H9 (cell line): ENCODE measurements at regions not wholly inside any gene's neighbourhood (a gene's known extent, or its start where the extent isn't known, plus 50 kb on each side); places are given as distances from the start of the nearest gene placed in this dataset.

Experiments used
- DNase-seq: peaks from one replicate; pipeline ENCODE4 v3.0.0-alpha.2; 2017
- H2AFZ ChIP-seq: one replicate; pipeline ENCODE4 v1.6.1; 2013; ENCODE audit warnings: mild to moderate bottlenecking, low read length, control low read depth, moderate library complexity
- H2AK5ac ChIP-seq: 2 replicates; pipeline ENCODE4 v1.6.1; 2013; ENCODE audit warnings: low read length, control low read depth, mixed read lengths; ENCODE audit not compliant: insufficient read length
- H2BK120ac ChIP-seq: one replicate; pipeline ENCODE4 v1.6.1; 2013; ENCODE audit warnings: low read depth, mild to moderate bottlenecking, low read length, control low read depth, inconsistent platforms; ENCODE audit not compliant: poor library complexity, severe bottlenecking
- H2BK12ac ChIP-seq: 2 replicates; pipeline ENCODE4 v1.6.1; 2013; ENCODE audit warnings: low read length, control low read depth, mixed read lengths, low read depth; ENCODE audit not compliant: insufficient read length
- H2BK15ac ChIP-seq: 2 replicates; pipeline ENCODE4 v1.6.1; 2013; ENCODE audit warnings: low read depth, low read length, control low read depth
- H2BK20ac ChIP-seq: one replicate; pipeline ENCODE4 v1.6.1; 2013; ENCODE audit warnings: low read depth, mild to moderate bottlenecking, low read length, control low read depth, inconsistent platforms; ENCODE audit not compliant: poor library complexity, severe bottlenecking
- H2BK5ac ChIP-seq: 2 replicates; pipeline ENCODE4 v1.6.1; 2013; ENCODE audit warnings: low read length, control low read depth, mixed read lengths; ENCODE audit not compliant: insufficient read length
- H3K14ac ChIP-seq: 2 replicates; pipeline ENCODE4 v1.6.1; 2013; ENCODE audit warnings: low read length, control low read depth; ENCODE audit not compliant: insufficient read depth
- H3K18ac ChIP-seq: 2 replicates; pipeline ENCODE4 v1.6.1; 2013; ENCODE audit warnings: low read depth, mild to moderate bottlenecking, mixed read lengths, low read length, control low read depth; ENCODE audit not compliant: insufficient read length
- H3K23ac ChIP-seq: 2 replicates; pipeline ENCODE4 v1.6.1; 2013; ENCODE audit warnings: low read length, control low read depth, mixed read lengths, low read depth; ENCODE audit not compliant: insufficient read length
- H3K23me2 ChIP-seq: 2 replicates; pipeline ENCODE4 v1.6.1; 2013; ENCODE audit warnings: low read depth, mild to moderate bottlenecking, mixed read lengths, low read length, control low read depth; ENCODE audit not compliant: insufficient read length, poor library complexity, severe bottlenecking
- H3K27ac ChIP-seq: 2 replicates; pipeline ENCODE4 v1.5.1; 2013; ENCODE audit warnings: low read length, control low read depth, mixed read lengths, low read depth; ENCODE audit not compliant: insufficient read length
- H3K27me3 ChIP-seq: 2 replicates; pipeline ENCODE4 v1.6.1; 2013; ENCODE audit warnings: low read length, control low read depth, inconsistent platforms; ENCODE audit not compliant: insufficient read depth
- H3K4ac ChIP-seq: 2 replicates; pipeline ENCODE4 v1.6.1; 2013; ENCODE audit warnings: low read depth, mild to moderate bottlenecking, control low read depth, inconsistent platforms, low read length, moderate library complexity
- H3K4me1 ChIP-seq: 2 replicates; pipeline ENCODE4 v1.6.1; 2013; ENCODE audit warnings: low read length, control low read depth, inconsistent platforms; ENCODE audit not compliant: insufficient read depth
- H3K4me2 ChIP-seq: 2 replicates; pipeline ENCODE4 v1.6.1; 2013; ENCODE audit warnings: low read length, control low read depth, mixed read lengths; ENCODE audit not compliant: insufficient read length, insufficient read depth
- H3K56ac ChIP-seq: 2 replicates; pipeline ENCODE4 v1.6.1; 2013; ENCODE audit warnings: low read depth, mild to moderate bottlenecking, mixed read lengths, low read length, control low read depth; ENCODE audit not compliant: insufficient read length
- H3K79me1 ChIP-seq: 2 replicates; pipeline ENCODE4 v1.6.1; 2013; ENCODE audit warnings: low read depth, mild to moderate bottlenecking, moderate library complexity, low read length, control low read depth, inconsistent platforms; ENCODE audit not compliant: insufficient read depth, poor library complexity, severe bottlenecking
- H3K79me2 ChIP-seq: 2 replicates; pipeline ENCODE4 v1.6.1; 2013; ENCODE audit warnings: low read length, control low read depth, inconsistent platforms; ENCODE audit not compliant: insufficient read depth
- H3K9ac ChIP-seq: 2 replicates; pipeline ENCODE4 v1.6.1; 2013; ENCODE audit warnings: low read length, control low read depth, mixed read lengths; ENCODE audit not compliant: insufficient read length; ENCODE audit errors: extremely low read depth
- H3K9me3 ChIP-seq: one replicate; pipeline ENCODE4 v1.6.1; 2013; ENCODE audit warnings: low read depth, low read length, inconsistent platforms; ENCODE audit not compliant: control insufficient read depth
- H3T11ph ChIP-seq: one replicate; pipeline ENCODE4 v1.6.1; 2013; ENCODE audit warnings: mild to moderate bottlenecking, low read length, control low read depth, inconsistent platforms
- H4K20me1 ChIP-seq: one replicate; pipeline ENCODE4 v1.6.1; 2013; ENCODE audit not compliant: control insufficient read depth, insufficient read length, insufficient read depth
- H4K5ac ChIP-seq: 2 replicates; pipeline ENCODE4 v1.6.1; 2013; ENCODE audit warnings: low read depth, mild to moderate bottlenecking, mixed read lengths, low read length, control low read depth; ENCODE audit not compliant: insufficient read length
- H4K8ac ChIP-seq: replicated peaks from 2 replicates; pipeline ENCODE4 v1.6.1; 2013; ENCODE audit warnings: low read length, control low read depth, mixed read lengths, low read depth; ENCODE audit not compliant: insufficient read length
- H4K91ac ChIP-seq: 2 replicates; pipeline ENCODE4 v1.6.1; 2013; ENCODE audit warnings: low read depth, mild to moderate bottlenecking, moderate library complexity, mixed read lengths, low read length, control low read depth; ENCODE audit not compliant: insufficient read length
- H3K27ac Mint-ChIP-seq, 3 experiments: 2 replicates in 2 of 3; 3 replicates in 1 of 3; pipeline ENCODE4 v1.8.0; 2020 to 2021; ENCODE audit warnings: mixed read lengths in 3 of 3, mild to moderate bottlenecking in 1 of 3, moderate library complexity in 1 of 3
- H3K27me3 Mint-ChIP-seq: 2 replicates; pipeline ENCODE4 v1.8.0; 2021; ENCODE audit warnings: low read depth, mild to moderate bottlenecking, moderate library complexity, mixed read lengths
- H3K36me3 Mint-ChIP-seq, 3 experiments: 2 replicates in 2 of 3; 3 replicates in 1 of 3; pipeline ENCODE4 v1.8.0; 2020 to 2021; ENCODE audit warnings: low read depth in 3 of 3, mixed read lengths in 3 of 3; ENCODE audit not compliant: insufficient read depth in 1 of 3
- H3K4me1 Mint-ChIP-seq, 2 experiments: 2 replicates each; pipeline ENCODE4 v1.8.0; 2020; ENCODE audit warnings: mixed read lengths in 2 of 2
- H3K4me3 Mint-ChIP-seq, 2 experiments: 2 replicates in 1 of 2; 3 replicates in 1 of 2; pipeline ENCODE4 v1.8.0; 2020 to 2021; ENCODE audit warnings: mild to moderate bottlenecking in 2 of 2, mixed read lengths in 2 of 2, moderate library complexity in 1 of 2
- H3K9me3 Mint-ChIP-seq, 2 experiments: 2 replicates in 1 of 2; 3 replicates in 1 of 2; pipeline ENCODE4 v1.8.0; 2020; ENCODE audit warnings: mild to moderate bottlenecking in 2 of 2, mixed read lengths in 2 of 2, moderate library complexity in 1 of 2
- CTCF ChIP-seq: fragments of 200-600 bp; sonication (generic); conservative IDR thresholded peaks from 3 replicates; pipeline ENCODE4 v1.8.0; 2021; ENCODE audit warnings: antibody characterized with exemption, mild to moderate bottlenecking
- WGBS: extraction: QIAGEN DNeasy Blood & Tissue Kit; methylation state at CpG from one replicate; pipeline ENCODE4 v1.1.7; 2013; ENCODE audit warnings: missing lambda C conversion rate, low lambda C conversion rate, mixed read lengths; ENCODE audit not compliant: insufficient read length; ENCODE audit errors: extremely low coverage; 5-methylcytosine and 5-hydroxymethylcytosine counted together

GRCh38 chr18:78180741-78181140 is 798.9 kb upstream of the SALL3 start:
- no peaks in the 10 kb centered on the region for H3K27me3 Mint-ChIP-seq
- H2BK15ac ChIP-seq: no peak overlapping the region
- no CpG with 5 or more reads among the region's 12 CpGs for WGBS
- no peak for TF ChIP-seq CTCF
- H3T11ph ChIP-seq: no peak overlapping the region
- no peak overlapping the region for H3K4ac ChIP-seq
- peaks cover 5% of the 10 kb centered on the region in 2 experiments for H3K4me1 Mint-ChIP-seq
- H4K8ac ChIP-seq: no peak overlapping the region
- H4K20me1 ChIP-seq: no peaks in the 10 kb centered on the region
- H3K4me3 Mint-ChIP-seq: no peak overlapping the region
- H3K56ac ChIP-seq: no peak overlapping the region
- peaks cover 9 to 13% of the 10 kb centered on the region in 2 experiments for H3K9me3 Mint-ChIP-seq
- no peak overlapping the region for H2BK5ac ChIP-seq
- H2BK120ac ChIP-seq: no peak overlapping the region
- H3K23ac ChIP-seq: no peak overlapping the region
- no peaks in the 10 kb centered on the region for H3K79me2 ChIP-seq
- no peak overlapping the region for H3K4me2 ChIP-seq
- H3K27ac ChIP-seq: no peak overlapping the region
- no peak overlapping the region for H3K14ac ChIP-seq
- H3K18ac ChIP-seq: no peak overlapping the region
- no peaks in the 10 kb centered on the region for H3K27me3 ChIP-seq
- H3K9me3 ChIP-seq: no peaks in the 10 kb centered on the region
- H3K9ac ChIP-seq: no peak overlapping the region
- no peak overlapping the region for H2AK5ac ChIP-seq
- H4K5ac ChIP-seq: no peak overlapping the region
- no peak overlapping the region for H4K91ac ChIP-seq
- H2BK12ac ChIP-seq: no peak overlapping the region
- no peaks in the 10 kb centered on the region for H3K23me2 ChIP-seq
- peaks cover 0 to 5% (median 2%) of the 10 kb centered on the region in 3 experiments; a peak in 4 of 7 replicates for H3K36me3 Mint-ChIP-seq
- H3K79me1 ChIP-seq: no peaks in the 10 kb centered on the region
- no peak overlapping the region for H2AFZ ChIP-seq
- H2BK20ac ChIP-seq: no peak overlapping the region
- H3K27ac Mint-ChIP-seq: no peak overlapping the region
- no peaks in the 10 kb centered on the region for H3K4me1 ChIP-seq
- DNase-seq: no peak
